B cell (primary cell): ENCODE measurements at regions not wholly inside any gene's neighbourhood (a gene's known extent, or its start where the extent isn't known, plus 50 kb on each side); places are given as distances from the start of the nearest gene placed in this dataset.

Experiments used
- EZH2 ChIP-seq: IDR thresholded peaks from 2 replicates; pipeline ENCODE4 v1.6.1; 2012; ENCODE audit warnings: borderline replicate concordance, low read depth, mild to moderate bottlenecking, moderate library complexity, low read length; ENCODE audit not compliant: insufficient read depth, poor library complexity, severe bottlenecking
- TF ChIP-seq, protein P1 (sequence below): fragments of 200-600 bp; IDR thresholded peaks from one replicate; pipeline ENCODE4 v1.8.0; 2022; ENCODE audit warnings: antibody characterized with exemption, mild to moderate bottlenecking

DNA sequence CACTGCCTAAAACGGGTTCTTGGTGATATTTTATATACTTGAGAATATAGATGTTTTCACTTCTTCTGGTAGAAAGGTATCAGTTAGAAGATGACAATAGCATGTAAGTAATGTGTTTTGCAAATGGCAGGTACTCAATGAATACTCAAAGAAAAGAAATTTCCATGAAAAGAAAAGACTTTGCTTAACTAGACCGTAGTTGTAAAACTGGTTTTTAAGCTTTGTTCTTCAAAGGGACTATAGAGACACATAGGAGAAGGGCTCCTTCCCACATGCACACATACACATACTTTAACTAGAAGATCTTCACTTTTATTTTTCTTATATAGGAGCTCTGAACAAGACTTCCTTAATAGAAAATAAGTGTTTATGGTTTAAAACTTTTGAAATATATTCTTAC lies 215.3 kb upstream of the RND3 start:
- TF ChIP-seq, protein P1, sequence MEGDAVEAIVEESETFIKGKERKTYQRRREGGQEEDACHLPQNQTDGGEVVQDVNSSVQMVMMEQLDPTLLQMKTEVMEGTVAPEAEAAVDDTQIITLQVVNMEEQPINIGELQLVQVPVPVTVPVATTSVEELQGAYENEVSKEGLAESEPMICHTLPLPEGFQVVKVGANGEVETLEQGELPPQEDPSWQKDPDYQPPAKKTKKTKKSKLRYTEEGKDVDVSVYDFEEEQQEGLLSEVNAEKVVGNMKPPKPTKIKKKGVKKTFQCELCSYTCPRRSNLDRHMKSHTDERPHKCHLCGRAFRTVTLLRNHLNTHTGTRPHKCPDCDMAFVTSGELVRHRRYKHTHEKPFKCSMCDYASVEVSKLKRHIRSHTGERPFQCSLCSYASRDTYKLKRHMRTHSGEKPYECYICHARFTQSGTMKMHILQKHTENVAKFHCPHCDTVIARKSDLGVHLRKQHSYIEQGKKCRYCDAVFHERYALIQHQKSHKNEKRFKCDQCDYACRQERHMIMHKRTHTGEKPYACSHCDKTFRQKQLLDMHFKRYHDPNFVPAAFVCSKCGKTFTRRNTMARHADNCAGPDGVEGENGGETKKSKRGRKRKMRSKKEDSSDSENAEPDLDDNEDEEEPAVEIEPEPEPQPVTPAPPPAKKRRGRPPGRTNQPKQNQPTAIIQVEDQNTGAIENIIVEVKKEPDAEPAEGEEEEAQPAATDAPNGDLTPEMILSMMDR, result no peak
- no peak for TF ChIP-seq EZH2
